Hepatocyte (in vitro differentiated cells): ENCODE measurements at regions not wholly inside any gene's neighbourhood (a gene's known extent, or its start where the extent isn't known, plus 50 kb on each side); places are given as distances from the start of the nearest gene placed in this dataset.

ENCODE experiments used
- CTCF ChIP-seq: fragments of 200-600 bp; sonication (generic); IDR thresholded peaks from 2 replicates; pipeline ENCODE4 v1.5.1; 2016; ENCODE audit warnings: antibody characterized with exemption, mild to moderate bottlenecking; ENCODE audit not compliant: poor library complexity
- EZH2 ChIP-seq: fragments of 200-600 bp; sonication (generic); IDR thresholded peaks from 2 replicates; pipeline ENCODE4 v1.6.1; 2016; ENCODE audit warnings: antibody characterized with exemption, mild to moderate bottlenecking, borderline replicate concordance

GRCh38 chr7:25696571-25696970 is 455.4 kb upstream of the NFE2L3 start:
- TF ChIP-seq CTCF (no peak), EZH2 (no peak)
